ENCODE measurements at regions not wholly inside any gene's neighbourhood (a gene's known extent, or its start where the extent isn't known, plus 50 kb on each side); places are given as distances from the start of the nearest gene placed in this dataset.

GRCh38 chr20:12467758-12468157 is 541.0 kb upstream of the SPTLC3 start:
- H3K4me3 ChIP-seq (ENCODE audit: low read depth in 1 of 5, low read length in 5 of 5): no peak overlapping the region
- no peak overlapping the region for H3K27ac ChIP-seq (ENCODE audit: low read depth, low read length)
- H3K9ac ChIP-seq (ENCODE audit: low read length in 5 of 5): no peak overlapping the region
- H3K27me3 ChIP-seq (ENCODE audit: control insufficient read depth in 5 of 5, insufficient read depth in 4 of 5, low read length in 5 of 5): no peaks in the 10 kb centered on the region
- no peaks in the 10 kb centered on the region for H3K36me3 ChIP-seq (ENCODE audit: control insufficient read depth in 5 of 5, insufficient read depth in 5 of 5, low read length in 5 of 5)
- peaks cover 0 to 4% (median 0%) of the 10 kb centered on the region in 5 donors for H3K4me1 ChIP-seq (ENCODE audit: control insufficient read depth in 5 of 5, insufficient read depth in 5 of 5, low read length in 5 of 5)
- no peaks in the 10 kb centered on the region for H3K9me3 ChIP-seq (ENCODE audit: control insufficient read depth in 5 of 5, low read length in 5 of 5)

- H3K27me3 ChIP-seq (ENCODE audit: control insufficient read depth in 5 of 5, insufficient read depth in 4 of 5, low read length in 5 of 5): no peaks in the 10 kb centered on the region
Observed at GRCh38 chr20:12482661-12483060, 526.1 kb upstream of the SPTLC3 start.

GRCh38 chr20:12502443-12502842 is 506.3 kb upstream of the SPTLC3 start:
- Histone ChIP-seq H3K36me3 (ENCODE audit: control insufficient read depth in 5 of 5, insufficient read depth in 5 of 5, low read length in 5 of 5) (no peaks in the 10 kb centered on the region), H3K9ac (ENCODE audit: low read length in 5 of 5) (no peak overlapping the region), H3K4me3 (ENCODE audit: low read depth in 1 of 5, low read length in 5 of 5) (no peak overlapping the region), H3K9me3 (ENCODE audit: control insufficient read depth in 5 of 5, low read length in 5 of 5) (peaks cover 0 to 3% (median 0%) of the 10 kb centered on the region in 5 donors), H3K27me3 (ENCODE audit: control insufficient read depth in 5 of 5, insufficient read depth in 4 of 5, low read length in 5 of 5) (no peaks in the 10 kb centered on the region), H3K27ac (ENCODE audit: low read depth, low read length) (no peak overlapping the region), H3K4me1 (ENCODE audit: control insufficient read depth in 5 of 5, insufficient read depth in 5 of 5, low read length in 5 of 5) (no peaks in the 10 kb centered on the region)

More at GRCh38 chr20:12482661-12483060, 526.1 kb upstream of the SPTLC3 start:
- Histone ChIP-seq H3K27ac (ENCODE audit: low read depth, low read length) (no peak overlapping the region), H3K4me3 (ENCODE audit: low read depth in 1 of 5, low read length in 5 of 5) (no peak overlapping the region), H3K36me3 (ENCODE audit: control insufficient read depth in 5 of 5, insufficient read depth in 5 of 5, low read length in 5 of 5) (no peaks in the 10 kb centered on the region), H3K9me3 (ENCODE audit: control insufficient read depth in 5 of 5, low read length in 5 of 5) (no peaks in the 10 kb centered on the region), H3K9ac (ENCODE audit: low read length in 5 of 5) (no peak overlapping the region), H3K4me1 (ENCODE audit: control insufficient read depth in 5 of 5, insufficient read depth in 5 of 5, low read length in 5 of 5) (peaks cover 0 to 6% (median 0%) of the 10 kb centered on the region in 5 donors)

GRCh38 chr20:12504779-12505178 is 504.0 kb upstream of the SPTLC3 start:
- H3K27me3 ChIP-seq (ENCODE audit: control insufficient read depth in 5 of 5, insufficient read depth in 4 of 5, low read length in 5 of 5): no peaks in the 10 kb centered on the region
- no peak overlapping the region for H3K27ac ChIP-seq (ENCODE audit: low read depth, low read length)
- no peaks in the 10 kb centered on the region for H3K4me1 ChIP-seq (ENCODE audit: control insufficient read depth in 5 of 5, insufficient read depth in 5 of 5, low read length in 5 of 5)
- H3K9me3 ChIP-seq (ENCODE audit: control insufficient read depth in 5 of 5, low read length in 5 of 5): no peaks in the 10 kb centered on the region
- H3K4me3 ChIP-seq (ENCODE audit: low read depth in 1 of 5, low read length in 5 of 5): no peak overlapping the region
- H3K36me3 ChIP-seq (ENCODE audit: control insufficient read depth in 5 of 5, insufficient read depth in 5 of 5, low read length in 5 of 5): no peaks in the 10 kb centered on the region
- no peak overlapping the region for H3K9ac ChIP-seq (ENCODE audit: low read length in 5 of 5)

GRCh38 chr20:12511499-12511898 is 497.3 kb upstream of the SPTLC3 start:
- H3K27me3 ChIP-seq (ENCODE audit: control insufficient read depth in 5 of 5, insufficient read depth in 4 of 5, low read length in 5 of 5): no peaks in the 10 kb centered on the region
- no peak overlapping the region for H3K27ac ChIP-seq (ENCODE audit: low read depth, low read length)
- H3K9me3 ChIP-seq (ENCODE audit: control insufficient read depth in 5 of 5, low read length in 5 of 5): no peaks in the 10 kb centered on the region
- no peaks in the 10 kb centered on the region for H3K4me1 ChIP-seq (ENCODE audit: control insufficient read depth in 5 of 5, insufficient read depth in 5 of 5, low read length in 5 of 5)
- H3K4me3 ChIP-seq (ENCODE audit: low read depth in 1 of 5, low read length in 5 of 5): no peak overlapping the region
- no peak overlapping the region for H3K9ac ChIP-seq (ENCODE audit: low read length in 5 of 5)
- no peaks in the 10 kb centered on the region for H3K36me3 ChIP-seq (ENCODE audit: control insufficient read depth in 5 of 5, insufficient read depth in 5 of 5, low read length in 5 of 5)

- H3K9ac ChIP-seq (ENCODE audit: low read length in 5 of 5): no peak overlapping the region
Observed at GRCh38 chr20:12512755-12513154, 496.0 kb upstream of the SPTLC3 start.

GRCh38 chr20:12528104-12528503 is 480.7 kb upstream of the SPTLC3 start:
- H3K36me3 ChIP-seq (ENCODE audit: control insufficient read depth in 5 of 5, insufficient read depth in 5 of 5, low read length in 5 of 5): no peaks in the 10 kb centered on the region
- H3K27me3 ChIP-seq (ENCODE audit: control insufficient read depth in 5 of 5, insufficient read depth in 4 of 5, low read length in 5 of 5): no peaks in the 10 kb centered on the region
- peaks cover 0 to 4% (median 0%) of the 10 kb centered on the region in 5 donors for H3K9me3 ChIP-seq (ENCODE audit: control insufficient read depth in 5 of 5, low read length in 5 of 5)
- no peaks in the 10 kb centered on the region for H3K4me1 ChIP-seq (ENCODE audit: control insufficient read depth in 5 of 5, insufficient read depth in 5 of 5, low read length in 5 of 5)
- H3K9ac ChIP-seq (ENCODE audit: low read length in 5 of 5): no peak overlapping the region
- H3K27ac ChIP-seq (ENCODE audit: low read depth, low read length): no peak overlapping the region
- no peak overlapping the region for H3K4me3 ChIP-seq (ENCODE audit: low read depth in 1 of 5, low read length in 5 of 5)

More at GRCh38 chr20:12512755-12513154, 496.0 kb upstream of the SPTLC3 start:
- Histone ChIP-seq H3K36me3 (ENCODE audit: control insufficient read depth in 5 of 5, insufficient read depth in 5 of 5, low read length in 5 of 5) (no peaks in the 10 kb centered on the region), H3K27me3 (ENCODE audit: control insufficient read depth in 5 of 5, insufficient read depth in 4 of 5, low read length in 5 of 5) (no peaks in the 10 kb centered on the region), H3K27ac (ENCODE audit: low read depth, low read length) (no peak overlapping the region), H3K9me3 (ENCODE audit: control insufficient read depth in 5 of 5, low read length in 5 of 5) (no peaks in the 10 kb centered on the region), H3K4me1 (ENCODE audit: control insufficient read depth in 5 of 5, insufficient read depth in 5 of 5, low read length in 5 of 5) (no peaks in the 10 kb centered on the region), H3K4me3 (ENCODE audit: low read depth in 1 of 5, low read length in 5 of 5) (no peak overlapping the region)

GRCh38 chr20:12528591-12529041 is 480.2 kb upstream of the SPTLC3 start:
- no peaks in the 10 kb centered on the region for H3K36me3 ChIP-seq (ENCODE audit: control insufficient read depth in 5 of 5, insufficient read depth in 5 of 5, low read length in 5 of 5)
- no peak overlapping the region for H3K27ac ChIP-seq (ENCODE audit: low read depth, low read length)
- no peak overlapping the region for H3K4me3 ChIP-seq (ENCODE audit: low read depth in 1 of 5, low read length in 5 of 5)
- H3K27me3 ChIP-seq (ENCODE audit: control insufficient read depth in 5 of 5, insufficient read depth in 4 of 5, low read length in 5 of 5): no peaks in the 10 kb centered on the region
- peaks cover 0 to 4% (median 0%) of the 10 kb centered on the region in 5 donors for H3K9me3 ChIP-seq (ENCODE audit: control insufficient read depth in 5 of 5, low read length in 5 of 5)
- H3K4me1 ChIP-seq (ENCODE audit: control insufficient read depth in 5 of 5, insufficient read depth in 5 of 5, low read length in 5 of 5): no peaks in the 10 kb centered on the region
- no peak overlapping the region for H3K9ac ChIP-seq (ENCODE audit: low read length in 5 of 5)

- Histone ChIP-seq H3K9ac (ENCODE audit: low read length in 5 of 5) (no peak overlapping the region), H3K36me3 (ENCODE audit: control insufficient read depth in 5 of 5, insufficient read depth in 5 of 5, low read length in 5 of 5) (no peaks in the 10 kb centered on the region), H3K27me3 (ENCODE audit: control insufficient read depth in 5 of 5, insufficient read depth in 4 of 5, low read length in 5 of 5) (no peaks in the 10 kb centered on the region), H3K27ac (ENCODE audit: low read depth, low read length) (no peak overlapping the region), H3K4me3 (ENCODE audit: low read depth in 1 of 5, low read length in 5 of 5) (no peak overlapping the region), H3K9me3 (ENCODE audit: control insufficient read depth in 5 of 5, low read length in 5 of 5) (peaks cover 0 to 4% (median 0%) of the 10 kb centered on the region in 5 donors), H3K4me1 (ENCODE audit: control insufficient read depth in 5 of 5, insufficient read depth in 5 of 5, low read length in 5 of 5) (no peaks in the 10 kb centered on the region)
Observed at GRCh38 chr20:12531626-12532025, 477.1 kb upstream of the SPTLC3 start.

- Histone ChIP-seq H3K4me1 (ENCODE audit: control insufficient read depth in 5 of 5, insufficient read depth in 5 of 5, low read length in 5 of 5) (no peaks in the 10 kb centered on the region), H3K9ac (ENCODE audit: low read length in 5 of 5) (no peak overlapping the region), H3K9me3 (ENCODE audit: control insufficient read depth in 5 of 5, low read length in 5 of 5) (peaks cover 0 to 4% (median 0%) of the 10 kb centered on the region in 5 donors), H3K27ac (ENCODE audit: low read depth, low read length) (no peak overlapping the region), H3K4me3 (ENCODE audit: low read depth in 1 of 5, low read length in 5 of 5) (no peak overlapping the region), H3K36me3 (ENCODE audit: control insufficient read depth in 5 of 5, insufficient read depth in 5 of 5, low read length in 5 of 5) (no peaks in the 10 kb centered on the region), H3K27me3 (ENCODE audit: control insufficient read depth in 5 of 5, insufficient read depth in 4 of 5, low read length in 5 of 5) (no peaks in the 10 kb centered on the region)
Observed at GRCh38 chr20:12535316-12535715, 473.5 kb upstream of the SPTLC3 start.

GRCh38 chr20:12535770-12536169 is 473.0 kb upstream of the SPTLC3 start:
- H3K4me3 ChIP-seq (ENCODE audit: low read depth in 1 of 5, low read length in 5 of 5): no peak overlapping the region
- H3K36me3 ChIP-seq (ENCODE audit: control insufficient read depth in 5 of 5, insufficient read depth in 5 of 5, low read length in 5 of 5): no peaks in the 10 kb centered on the region
- H3K27me3 ChIP-seq (ENCODE audit: control insufficient read depth in 5 of 5, insufficient read depth in 4 of 5, low read length in 5 of 5): no peaks in the 10 kb centered on the region
- no peak overlapping the region for H3K27ac ChIP-seq (ENCODE audit: low read depth, low read length)
- peaks cover 0 to 4% (median 0%) of the 10 kb centered on the region in 5 donors for H3K9me3 ChIP-seq (ENCODE audit: control insufficient read depth in 5 of 5, low read length in 5 of 5)
- no peaks in the 10 kb centered on the region for H3K4me1 ChIP-seq (ENCODE audit: control insufficient read depth in 5 of 5, insufficient read depth in 5 of 5, low read length in 5 of 5)
- no peak overlapping the region for H3K9ac ChIP-seq (ENCODE audit: low read length in 5 of 5)

Measured in subcutaneous abdominal adipose tissue (tissue), 5 donors.